ENCODE measurements at regions not wholly inside any gene's neighbourhood (a gene's known extent, or its start where the extent isn't known, plus 50 kb on each side); places are given as distances from the start of the nearest gene placed in this dataset.

DNA sequence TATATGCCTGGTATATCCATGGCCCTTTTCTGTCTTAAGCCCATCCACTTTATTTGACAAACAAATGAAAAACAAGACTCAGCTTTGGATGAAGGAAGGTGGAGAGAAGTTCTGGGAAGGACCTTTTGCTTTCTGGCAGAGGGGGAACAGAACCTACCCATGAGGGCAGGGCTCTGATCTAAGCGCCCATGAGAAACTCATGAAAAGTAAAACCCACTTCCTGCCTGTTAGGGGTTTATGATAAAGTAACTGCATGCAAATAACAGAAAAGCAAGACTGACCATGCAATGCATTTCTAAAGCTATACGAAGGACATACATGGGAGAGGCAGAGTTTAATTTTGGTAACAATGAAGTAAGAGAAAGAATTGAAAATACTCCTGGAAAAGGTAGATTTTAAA is 181.9 kb upstream of the ADRA1B start:
- TF ChIP-seq, protein P1, sequence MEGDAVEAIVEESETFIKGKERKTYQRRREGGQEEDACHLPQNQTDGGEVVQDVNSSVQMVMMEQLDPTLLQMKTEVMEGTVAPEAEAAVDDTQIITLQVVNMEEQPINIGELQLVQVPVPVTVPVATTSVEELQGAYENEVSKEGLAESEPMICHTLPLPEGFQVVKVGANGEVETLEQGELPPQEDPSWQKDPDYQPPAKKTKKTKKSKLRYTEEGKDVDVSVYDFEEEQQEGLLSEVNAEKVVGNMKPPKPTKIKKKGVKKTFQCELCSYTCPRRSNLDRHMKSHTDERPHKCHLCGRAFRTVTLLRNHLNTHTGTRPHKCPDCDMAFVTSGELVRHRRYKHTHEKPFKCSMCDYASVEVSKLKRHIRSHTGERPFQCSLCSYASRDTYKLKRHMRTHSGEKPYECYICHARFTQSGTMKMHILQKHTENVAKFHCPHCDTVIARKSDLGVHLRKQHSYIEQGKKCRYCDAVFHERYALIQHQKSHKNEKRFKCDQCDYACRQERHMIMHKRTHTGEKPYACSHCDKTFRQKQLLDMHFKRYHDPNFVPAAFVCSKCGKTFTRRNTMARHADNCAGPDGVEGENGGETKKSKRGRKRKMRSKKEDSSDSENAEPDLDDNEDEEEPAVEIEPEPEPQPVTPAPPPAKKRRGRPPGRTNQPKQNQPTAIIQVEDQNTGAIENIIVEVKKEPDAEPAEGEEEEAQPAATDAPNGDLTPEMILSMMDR (conservative IDR thresholded peaks at IDR 0.05; ENCODE audit: control insufficient read depth, insufficient read depth, low read depth, low read length): no peak

GRCh38 chr5:159735036-159735435 is 181.2 kb upstream of the ADRA1B start:
- TF ChIP-seq, protein P1 (conservative IDR thresholded peaks at IDR 0.05; ENCODE audit: control insufficient read depth, insufficient read depth, low read depth, low read length): no peak
- no peak for DNase-seq (ENCODE audit: low read depth)
- no peak overlapping the region for H3K4me3 ChIP-seq (ENCODE audit: control insufficient read depth, low read depth, low read length)

More for the DNA sequence above, 181.9 kb upstream of the ADRA1B start:
- no peak for DNase-seq (ENCODE audit: low read depth)
- no peak overlapping the region for H3K4me3 ChIP-seq (ENCODE audit: control insufficient read depth, low read depth, low read length)

DNA sequence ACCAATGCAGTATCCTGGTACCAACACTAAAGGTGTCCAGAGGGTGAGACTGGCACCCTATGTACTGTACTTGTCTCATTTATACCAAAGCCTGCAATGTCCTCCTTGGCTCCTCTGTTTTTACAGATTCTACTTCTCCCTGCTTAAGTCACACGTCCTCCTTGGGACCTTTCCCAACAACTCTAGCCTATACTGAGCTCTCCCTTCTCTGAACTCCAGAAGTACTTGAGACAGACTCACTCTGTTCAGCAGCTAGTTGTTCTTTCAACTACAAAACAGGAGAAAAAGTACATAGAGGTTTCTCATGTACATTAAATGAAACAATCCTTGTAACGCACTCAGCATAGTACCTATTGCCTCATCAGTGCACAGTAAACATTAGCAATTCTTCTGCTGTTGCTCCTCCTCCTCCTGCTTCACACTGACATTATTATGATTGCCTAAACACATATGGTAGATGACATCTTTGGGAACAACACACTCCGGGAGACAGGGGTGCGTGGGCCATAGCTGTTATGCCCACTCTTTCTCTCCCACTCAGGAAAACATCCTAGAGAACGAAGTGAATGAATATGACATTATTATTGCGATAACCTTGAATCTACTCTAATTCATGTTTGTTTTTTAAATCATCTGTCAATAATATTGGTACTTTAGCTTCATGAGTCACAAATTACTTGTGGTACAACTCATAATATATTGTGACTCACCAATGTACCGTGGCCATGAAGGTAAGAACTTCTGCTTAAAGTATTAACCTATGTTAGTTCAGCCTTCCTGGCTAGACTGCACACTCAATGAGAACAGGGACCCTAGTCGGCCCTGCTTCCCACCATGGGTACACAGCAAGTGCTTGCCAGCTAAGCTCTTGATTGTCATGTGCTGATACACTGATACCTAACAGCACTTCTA is 180.3 kb upstream of the ADRA1B start:
- peak; percentile 64 for DNase-seq (ENCODE audit: low read depth)
- TF ChIP-seq, protein P1 (conservative IDR thresholded peaks at IDR 0.05; ENCODE audit: control insufficient read depth, insufficient read depth, low read depth, low read length): no peak
- H3K4me3 ChIP-seq (ENCODE audit: control insufficient read depth, low read depth, low read length): no peak overlapping the region

DNA sequence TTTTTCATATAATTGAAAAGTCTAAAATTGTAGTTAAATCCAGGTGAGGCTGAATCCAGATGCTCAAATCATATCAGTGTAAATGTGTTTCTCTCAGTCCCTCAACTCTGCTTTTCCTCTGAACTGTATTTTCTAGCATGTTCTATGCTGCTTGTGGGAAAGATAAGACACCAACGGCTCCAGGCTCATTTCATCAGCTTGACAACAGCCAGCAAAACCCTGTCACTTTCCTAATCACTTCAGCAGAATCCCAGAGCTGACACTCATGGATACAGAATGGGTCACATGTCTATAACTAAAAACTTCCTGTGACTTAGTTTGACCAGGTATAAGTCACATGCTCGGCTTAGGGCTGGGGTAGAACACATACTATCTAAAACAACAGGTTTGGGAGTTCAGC is 179.4 kb upstream of the ADRA1B start:
- no peak for DNase-seq (ENCODE audit: low read depth)
- no peak overlapping the region for H3K4me3 ChIP-seq (ENCODE audit: control insufficient read depth, low read depth, low read length)
- TF ChIP-seq, protein P1 (conservative IDR thresholded peaks at IDR 0.05; ENCODE audit: control insufficient read depth, insufficient read depth, low read depth, low read length): no peak

DNA sequence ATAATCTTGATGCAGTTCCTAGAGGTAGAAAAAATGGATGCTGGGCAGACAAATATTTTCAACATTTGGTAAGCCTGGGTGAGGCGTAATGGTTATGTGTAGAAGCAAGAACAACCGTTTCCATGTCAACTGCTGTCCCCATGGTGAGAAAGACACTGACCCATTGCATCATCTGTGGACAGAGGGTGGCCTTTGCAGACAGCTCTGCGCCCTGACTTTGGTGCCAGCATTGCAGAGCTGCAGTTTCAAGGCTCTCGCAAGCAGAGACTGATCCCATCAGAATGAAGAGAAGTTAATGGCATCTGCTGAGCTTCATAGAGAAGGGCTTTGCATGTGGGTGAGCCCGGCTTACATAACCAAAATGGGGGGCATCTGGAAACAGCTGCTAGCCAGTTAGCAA is 179.0 kb upstream of the ADRA1B start:
- TF ChIP-seq, protein P1 (conservative IDR thresholded peaks at IDR 0.05; ENCODE audit: control insufficient read depth, insufficient read depth, low read depth, low read length): no peak
- peak; percentile 6 for DNase-seq (ENCODE audit: low read depth)
- H3K4me3 ChIP-seq (ENCODE audit: control insufficient read depth, low read depth, low read length): no peak overlapping the region

GRCh38 chr5:159741829-159742322 is 174.4 kb upstream of the ADRA1B start:
- H3K4me3 ChIP-seq (ENCODE audit: control insufficient read depth, low read depth, low read length): no peak overlapping the region
- TF ChIP-seq, protein P1 (conservative IDR thresholded peaks at IDR 0.05; ENCODE audit: control insufficient read depth, insufficient read depth, low read depth, low read length): no peak
- no peak for DNase-seq (ENCODE audit: low read depth)

All from fibroblast of mammary gland (primary cell).